ENCODE measurements at regions not wholly inside any gene's neighbourhood (a gene's known extent, or its start where the extent isn't known, plus 50 kb on each side); places are given as distances from the start of the nearest gene placed in this dataset.
"Not testable (repeated sequence)": the region's sequence is repeated elsewhere in the genome, so short reads cannot be mapped to it uniquely, and the experiment has no call there.

DNA sequence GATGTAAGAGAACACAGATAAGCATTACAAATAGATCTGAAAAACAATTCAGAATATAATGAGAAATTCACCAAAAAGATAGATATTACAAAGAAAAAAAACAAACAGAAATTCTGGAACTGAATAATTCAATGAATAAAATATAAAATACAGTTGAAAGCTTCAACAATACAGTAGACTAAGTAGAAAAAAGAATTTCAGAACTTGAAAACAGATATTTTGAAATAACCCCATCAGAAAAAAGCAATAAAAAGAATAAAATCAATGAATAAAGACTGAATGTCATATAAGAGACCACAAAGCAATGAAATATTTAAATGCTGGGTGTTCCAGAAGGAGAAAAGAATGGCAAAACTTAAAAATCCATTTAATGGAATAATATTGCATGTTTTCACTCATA is 611.4 kb upstream of the GHITM start:
- no peak for DNase-seq

DNA sequence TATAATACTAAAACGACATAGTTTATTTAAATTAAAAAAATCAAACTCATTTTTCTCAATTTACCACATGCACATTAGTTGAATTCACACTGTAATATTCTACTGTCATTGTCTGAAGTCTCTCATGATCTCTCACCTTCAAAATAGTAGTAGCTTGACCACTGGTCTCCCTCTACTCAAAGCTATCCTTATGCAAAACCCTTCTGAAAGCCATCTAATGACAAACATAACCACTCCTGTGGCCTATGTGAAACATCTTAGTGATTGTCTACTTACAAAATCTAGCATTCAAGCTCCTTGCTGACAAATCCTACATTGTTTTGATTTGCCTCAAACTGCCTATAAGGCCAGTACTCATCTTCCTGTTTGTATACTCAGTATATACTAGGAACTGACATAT is 606.0 kb upstream of the GHITM start:
- DNase-seq, result no peak

- no peak for DNase-seq
These were observed 602.9 kb upstream of the GHITM start for GRCh38 chr10:83536426-83536825.

GRCh38 chr10:83538047-83538446 is 601.3 kb upstream of the GHITM start:
- no peak for DNase-seq

GRCh38 chr10:83539528-83540308 is 599.6 kb upstream of the GHITM start:
- DNase-seq, result no peak

DNA sequence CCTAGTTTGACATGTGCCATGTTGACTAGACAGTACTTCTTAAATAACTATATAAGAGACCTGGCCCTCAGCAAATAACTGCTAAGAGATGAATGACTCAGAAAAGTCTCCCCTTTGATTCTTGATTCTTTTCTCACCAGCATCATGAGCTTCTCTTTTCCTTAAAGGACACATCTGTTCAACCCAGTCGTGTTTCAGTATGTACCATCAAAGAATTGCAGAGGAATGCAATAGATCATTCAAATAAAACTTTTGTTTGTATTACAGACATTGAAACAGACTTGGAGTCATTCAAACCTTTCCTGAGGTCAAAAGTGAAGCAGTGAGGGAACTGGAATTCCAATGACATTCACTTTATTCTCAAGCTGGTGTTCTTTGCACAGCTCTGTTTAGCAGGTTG is 598.3 kb upstream of the GHITM start:
- DNase-seq, result no peak

GRCh38 chr10:83542774-83543411 is 596.4 kb upstream of the GHITM start:
- no peak for DNase-seq

GRCh38 chr10:83543691-83544462 is 595.4 kb upstream of the GHITM start:
- DNase-seq, result no peak

DNA sequence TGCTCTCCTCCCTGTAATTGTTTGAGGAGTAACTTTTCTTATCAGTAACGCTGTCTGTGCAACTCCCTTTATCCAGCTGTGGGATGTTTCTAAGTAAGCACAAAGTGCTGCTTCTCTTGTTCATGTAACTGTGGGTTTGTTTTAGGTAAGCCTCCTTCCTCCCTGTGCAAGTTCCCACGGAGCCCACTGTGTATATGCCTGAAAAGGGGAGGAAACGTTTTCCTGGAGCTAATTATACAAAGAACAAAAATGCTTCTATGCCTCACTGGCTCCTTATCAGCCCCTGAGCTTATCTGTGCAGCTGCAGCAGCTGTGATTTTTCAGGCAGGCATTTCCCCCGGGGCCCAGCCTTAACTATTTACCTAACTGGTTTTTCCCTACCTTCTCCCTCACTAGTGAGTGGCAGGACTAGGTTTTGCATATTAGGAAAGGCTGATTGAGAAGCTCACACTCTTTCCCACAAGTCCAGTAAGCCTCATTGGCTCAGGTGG is 593.4 kb upstream of the GHITM start:
- DNase-seq, result no peak

GRCh38 chr10:83551190-83551589 is 588.1 kb upstream of the GHITM start:
- DNase-seq, result not testable (repeated sequence)

GRCh38 chr10:83553366-83553765 is 585.9 kb upstream of the GHITM start:
- DNase-seq, result no peak

GRCh38 chr10:83555264-83555663 is 584.0 kb upstream of the GHITM start:
- DNase-seq, result no peak

DNA sequence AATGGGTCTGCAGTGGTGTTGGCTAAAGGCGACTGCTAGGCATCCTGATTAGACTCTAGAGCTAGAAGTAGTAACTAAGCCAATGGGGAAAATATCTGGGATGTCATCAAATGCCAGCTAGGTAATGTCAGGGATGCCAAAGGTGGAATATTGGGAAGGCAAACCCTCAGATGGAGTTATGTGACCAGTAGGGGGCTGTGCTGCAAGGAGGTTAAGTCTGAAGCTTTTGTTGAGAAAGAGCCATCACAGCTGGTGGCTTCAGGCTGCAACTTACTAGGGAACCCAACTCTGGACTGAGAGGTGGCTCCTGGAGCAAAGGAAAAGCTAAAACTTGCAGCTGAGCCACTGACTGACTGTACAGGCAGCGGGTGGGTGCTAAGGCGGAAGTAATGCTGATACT is 576.9 kb upstream of the GHITM start:
- DNase-seq, result no peak

- no peak for DNase-seq
These were observed 574.3 kb upstream of the GHITM start for GRCh38 chr10:83564889-83565588.

DNA sequence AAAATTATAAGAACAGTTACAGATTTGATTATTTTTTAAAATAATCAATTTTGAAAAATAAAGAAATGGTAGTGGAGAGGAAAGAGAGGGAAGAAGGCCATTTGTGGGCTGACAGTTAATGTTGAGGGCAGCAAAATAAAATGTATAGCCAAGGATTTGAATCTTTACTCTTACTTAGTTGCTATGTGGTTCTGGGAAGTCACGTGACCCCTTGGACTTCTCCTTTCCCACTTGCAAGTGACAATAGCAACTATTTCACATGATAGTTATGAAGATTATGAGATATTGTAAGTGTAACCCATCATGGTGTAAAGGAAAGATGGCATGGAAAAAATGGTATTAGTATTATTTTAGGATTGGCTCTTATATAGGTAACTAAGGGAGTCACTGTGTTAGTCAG is 567.3 kb upstream of the GHITM start:
- DNase-seq, result no peak

DNA sequence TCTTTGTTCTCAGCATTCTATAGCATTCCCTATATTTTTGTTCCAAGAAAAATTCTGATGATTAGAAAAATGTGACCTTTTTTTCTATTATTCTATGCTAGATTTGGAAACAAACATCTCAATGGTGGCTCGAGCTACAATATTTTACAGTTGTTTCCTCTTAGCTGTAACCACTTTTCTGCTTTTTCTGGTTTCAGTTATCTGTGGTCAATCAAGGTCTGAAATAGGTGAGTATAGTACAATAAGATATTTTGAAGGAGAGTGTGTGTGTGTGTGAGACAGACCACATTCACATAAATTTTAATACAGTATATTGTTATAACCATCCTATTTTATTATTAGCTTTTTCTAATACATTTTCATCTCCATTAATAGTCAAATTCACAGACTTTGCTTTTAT is 564.5 kb upstream of the GHITM start:
- no peak for DNase-seq

DNA sequence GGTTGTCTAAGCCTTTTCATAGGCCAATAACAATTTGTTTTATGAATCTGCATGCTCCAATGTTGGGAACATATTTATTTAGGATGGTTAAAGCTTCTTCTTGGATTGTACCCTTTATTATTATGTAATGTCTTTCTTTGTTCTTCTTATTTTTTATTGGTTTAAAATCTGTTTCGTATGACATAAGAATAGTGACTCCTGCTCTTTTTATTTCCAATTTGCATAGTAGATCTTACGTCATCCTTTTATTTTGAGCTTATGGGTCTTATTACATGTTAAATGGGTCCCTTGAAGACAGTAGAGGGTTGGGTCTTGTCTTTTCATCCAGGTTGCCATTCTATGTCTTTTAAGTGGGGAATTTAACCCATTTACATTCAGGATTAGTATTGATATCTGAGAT is 561.9 kb upstream of the GHITM start:
- DNase-seq, result no peak

GRCh38 chr10:83580373-83581012 is 558.8 kb upstream of the GHITM start:
- no peak for DNase-seq

DNA sequence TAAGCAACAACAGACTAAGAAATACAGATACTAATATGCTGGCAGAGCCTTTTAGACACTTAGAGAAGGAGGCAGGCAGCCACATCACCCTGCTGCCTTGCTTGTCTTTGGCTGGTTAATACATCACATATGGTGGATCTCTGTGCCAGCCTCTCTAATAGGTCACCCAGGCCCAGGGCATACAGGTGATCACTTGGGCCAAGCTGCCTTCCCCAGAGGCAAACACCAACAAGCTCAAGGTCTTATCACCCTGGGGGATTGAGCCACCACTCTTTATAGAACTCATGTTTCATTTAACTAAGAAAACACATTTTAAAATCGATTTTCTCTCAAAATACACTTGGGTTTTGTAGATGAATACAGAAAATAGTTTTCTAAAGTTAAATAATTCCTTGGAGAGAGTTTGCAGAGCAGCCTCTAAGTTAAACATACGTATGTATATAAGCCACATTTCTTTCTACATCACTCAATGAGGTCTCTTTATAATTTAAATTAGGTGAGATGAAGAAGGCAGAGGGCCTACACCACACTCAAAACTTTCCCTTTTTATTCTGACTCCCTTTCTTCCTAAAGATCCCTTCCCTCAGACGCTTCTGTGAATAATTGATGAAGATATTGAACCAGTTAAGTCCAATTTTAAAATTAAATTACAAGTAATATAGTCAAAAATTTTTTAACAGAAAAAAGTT is 556.8 kb upstream of the GHITM start:
- DNase-seq, result no peak

GRCh38 chr10:83585686-83586085 is 553.6 kb upstream of the GHITM start:
- no peak for DNase-seq

DNA sequence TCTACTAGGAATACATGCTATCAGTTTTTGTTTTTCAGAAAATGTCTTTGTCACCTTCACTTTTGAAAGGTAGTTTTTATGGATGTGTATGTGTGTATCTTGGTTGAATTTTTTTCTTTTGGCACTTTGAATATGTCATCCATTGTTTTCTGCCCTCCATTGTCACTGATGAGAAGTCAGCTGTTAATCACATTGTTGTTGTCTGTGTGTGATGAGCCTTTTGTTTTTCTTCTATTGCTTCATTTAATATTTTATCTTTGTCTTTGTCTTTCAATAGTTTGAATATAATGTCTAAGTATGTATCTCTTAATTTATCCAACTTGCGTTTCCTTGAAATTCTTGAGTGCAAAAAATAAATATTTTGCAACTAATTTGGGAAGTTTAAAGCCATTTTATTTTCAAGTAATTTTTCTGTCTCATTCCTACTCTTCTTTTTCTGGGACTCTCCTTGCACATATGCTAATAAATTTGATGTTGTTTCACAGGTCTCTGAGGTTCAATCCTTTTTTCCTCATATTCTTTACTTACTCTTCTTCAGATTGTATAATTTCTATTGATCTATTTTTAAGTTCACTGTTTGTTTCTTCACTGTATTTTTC is 546.9 kb upstream of the GHITM start:
- no peak for DNase-seq

GRCh38 chr10:83603708-83604107 is 535.6 kb upstream of the GHITM start:
- DNase-seq, result no peak
